ENCODE measurements at regions not wholly inside any gene's neighbourhood (a gene's known extent, or its start where the extent isn't known, plus 50 kb on each side); places are given as distances from the start of the nearest gene placed in this dataset.

- Histone ChIP-seq H3K4me3 (no peak overlapping the region), H3K27ac (no peak overlapping the region)
- TF ChIP-seq CTCF (IDR thresholded peaks at IDR 0.05), result no peak
- DNase-seq (ENCODE audit: low spot score), result no peak
Observed at GRCh38 chr18:72089432-72089831, 454.7 kb downstream of the CBLN2 start.

- DNase-seq (ENCODE audit: low spot score), result no peak
- Histone ChIP-seq H3K4me3 (no peak overlapping the region), H3K27ac (no peak overlapping the region)
- TF ChIP-seq CTCF (IDR thresholded peaks at IDR 0.05), result no peak
Observed at GRCh38 chr18:72086421-72086820, 457.7 kb downstream of the CBLN2 start.

GRCh38 chr18:72075040-72075439 is 469.1 kb downstream of the CBLN2 start:
- Histone ChIP-seq H3K27ac (no peak overlapping the region), H3K4me3 (no peak overlapping the region)
- TF ChIP-seq CTCF (IDR thresholded peaks at IDR 0.05), result no peak
- DNase-seq (ENCODE audit: low spot score), result no peak

GRCh38 chr18:72063001-72063400 is 481.1 kb downstream of the CBLN2 start:
- no peak for TF ChIP-seq CTCF (IDR thresholded peaks at IDR 0.05)
- Histone ChIP-seq H3K4me3 (no peak overlapping the region), H3K27ac (no peak overlapping the region)
- no peak for DNase-seq (ENCODE audit: low spot score)

GRCh38 chr18:72058851-72059250 is 485.3 kb downstream of the CBLN2 start:
- no peak for DNase-seq (ENCODE audit: low spot score)
- H3K4me3 ChIP-seq, result no peak overlapping the region
- TF ChIP-seq CTCF (IDR thresholded peaks at IDR 0.05), result no peak
- H3K27ac ChIP-seq, result no peak overlapping the region

GRCh38 chr18:72056171-72056570 is 488.0 kb downstream of the CBLN2 start:
- H3K4me3 ChIP-seq, result no peak overlapping the region
- no peak overlapping the region for H3K27ac ChIP-seq
- DNase-seq (ENCODE audit: low spot score), result no peak
- TF ChIP-seq CTCF (IDR thresholded peaks at IDR 0.05), result no peak

- no peak for DNase-seq (ENCODE audit: low spot score)
- no peak for TF ChIP-seq CTCF (IDR thresholded peaks at IDR 0.05)
- Histone ChIP-seq H3K4me3 (no peak overlapping the region), H3K27ac (no peak overlapping the region)
Observed at GRCh38 chr18:72041313-72042032, 502.7 kb downstream of the CBLN2 start.
